Esophagus muscularis mucosa (tissue), 4 donors: ENCODE measurements at regions not wholly inside any gene's neighbourhood (a gene's known extent, or its start where the extent isn't known, plus 50 kb on each side); places are given as distances from the start of the nearest gene placed in this dataset.
A peak's percentile ranks its signal among the peaks of the same experiment; 100 is the strongest.

Source experiments
- DNase-seq: peaks from one replicate; pipeline ENCODE4 v3.0.0-alpha.2; 2017; ENCODE audit errors: extremely low spot score
- H3K27ac ChIP-seq, 4 donors: fragments of 200-600 bp; sonication (generic); replicated peaks in 1 of 4; 1 replicate in 3 of 4; 2 replicates in 1 of 4; pipeline ENCODE4 v1.5.1; 2016 to 2019; ENCODE audit warnings: mild to moderate bottlenecking in 1 of 4
- H3K27me3 ChIP-seq, 4 donors: fragments of 200-600 bp; sonication (generic); one replicate each; pipeline versions ENCODE4 v1.5.1 to v1.6.0; 2016 to 2019
- H3K36me3 ChIP-seq, 4 donors: fragments of 200-600 bp; sonication (generic); one replicate each; pipeline ENCODE4 v1.5.1; 2016 to 2019
- H3K4me1 ChIP-seq, 4 donors: fragments of 200-600 bp; sonication (generic); one replicate each; pipeline ENCODE4 v1.5.1; 2016 to 2019
- H3K4me3 ChIP-seq, 4 donors: fragments of 200-600 bp; sonication (generic); 1 replicate in 2 of 4; 2 replicates in 2 of 4; pipeline ENCODE4 v1.5.1; 2016 to 2019; ENCODE audit warnings: mild to moderate bottlenecking in 4 of 4, moderate library complexity in 1 of 4
- H3K9me3 ChIP-seq, 4 donors: fragments of 200-600 bp; sonication (generic); 1 replicate in 3 of 4; 2 replicates in 1 of 4; pipeline ENCODE4 v1.5.1; 2016 to 2019
- CTCF ChIP-seq, 3 experiments: fragments of 200-600 bp in 2 of 3; fragments of 450-650 bp in 1 of 3; sonication (generic) in 2 of 3; IDR thresholded peaks; one replicate each; pipeline ENCODE4 v1.5.1; 2017 to 2019; ENCODE audit warnings: antibody characterized with exemption in 3 of 3, mild to moderate bottlenecking in 2 of 3, moderate library complexity in 1 of 3
- EP300 ChIP-seq: sonication (generic); formaldehyde crosslinking; IDR thresholded peaks from one replicate; pipeline ENCODE4 v1.6.1; 2017; ENCODE audit warnings: antibody characterized with exemption
- POLR2A ChIP-seq: fragments of 450-650 bp; IDR thresholded peaks from one replicate; pipeline ENCODE4 v1.6.1; 2017; ENCODE audit warnings: antibody characterized with exemption, moderate library complexity, mild to moderate bottlenecking, low read depth
- POLR2AphosphoS5 ChIP-seq, 2 donors: sonication (generic); formaldehyde crosslinking; IDR thresholded peaks; one replicate each; pipeline ENCODE4 v1.6.1; 2017; ENCODE audit warnings: antibody characterized with exemption in 2 of 2
- WGBS: methylation state at CpG from one replicate; pipeline ENCODE4 v1.1.5; 2018; 5-methylcytosine and 5-hydroxymethylcytosine counted together
- intact Hi-C: fragments of 100-400 bp; cut with DNase I; formaldehyde crosslinking; loops from one replicate; pipeline ENCODE4 v1.15.1; 2023

GRCh38 chr5:152089644-152090043 is 165.0 kb upstream of the GLRA1 start:
- Histone ChIP-seq H3K9me3 (no peaks in the 10 kb centered on the region), H3K4me1 (peaks cover 0 to 2% (median 0%) of the 10 kb centered on the region in 4 donors), H3K4me3 (no peak overlapping the region), H3K27ac (no peak overlapping the region), H3K27me3 (no peaks in the 10 kb centered on the region), H3K36me3 (no peaks in the 10 kb centered on the region)
- intact Hi-C loops = no loop called here
- no peak for TF ChIP-seq EP300
- no peak for TF ChIP-seq POLR2AphosphoS5 (IDR thresholded peaks at IDR 0.05)
- no peak for TF ChIP-seq POLR2A
- no peak for TF ChIP-seq CTCF (IDR thresholded peaks at IDR 0.05)
- DNase-seq = no peak
- WGBS = 74% methylated on average over 2 of the region's 2 CpGs

- Histone ChIP-seq H3K36me3 (no peaks in the 10 kb centered on the region), H3K4me1 (peaks cover 0 to 6% (median 0%) of the 10 kb centered on the region in 4 donors), H3K4me3 (no peak overlapping the region), H3K27me3 (no peaks in the 10 kb centered on the region), H3K27ac (no peak overlapping the region), H3K9me3 (no peaks in the 10 kb centered on the region)
- TF ChIP-seq EP300 (no peak), POLR2A (no peak), POLR2AphosphoS5 (IDR thresholded peaks at IDR 0.05) (no peak), CTCF (IDR thresholded peaks at IDR 0.05) (no peak)
- intact Hi-C loops = no loop called here
- DNase-seq = peak; percentile 60
- 65% methylated on average over 3 of the region's 3 CpGs for WGBS
Measured at GRCh38 chr5:152086668-152087067, 162.0 kb upstream of the GLRA1 start.

GRCh38 chr5:152084476-152084875 is 159.8 kb upstream of the GLRA1 start:
- intact Hi-C loops = no loop called here
- Histone ChIP-seq H3K9me3 (no peaks in the 10 kb centered on the region), H3K4me1 (peaks cover 0 to 6% (median 0%) of the 10 kb centered on the region in 4 donors), H3K36me3 (no peaks in the 10 kb centered on the region), H3K27ac (peak overlapping the region in 1 of 4 donors; percentile 40), H3K27me3 (no peaks in the 10 kb centered on the region), H3K4me3 (no peak overlapping the region)
- WGBS = 57% methylated on average over 4 of the region's 4 CpGs
- TF ChIP-seq POLR2AphosphoS5 (IDR thresholded peaks at IDR 0.05) = peak; percentile 35 to 36
- no peak for TF ChIP-seq CTCF (IDR thresholded peaks at IDR 0.05)
- peak; percentile 77 for DNase-seq

- Histone ChIP-seq H3K4me1 (peaks cover 0 to 6% (median 0%) of the 10 kb centered on the region in 4 donors), H3K27ac (no peak overlapping the region), H3K27me3 (no peaks in the 10 kb centered on the region), H3K9me3 (no peaks in the 10 kb centered on the region), H3K4me3 (no peak overlapping the region), H3K36me3 (no peaks in the 10 kb centered on the region)
- peak; percentile 66 for DNase-seq
- no peak for TF ChIP-seq EP300
- no peak for TF ChIP-seq POLR2AphosphoS5 (IDR thresholded peaks at IDR 0.05)
- TF ChIP-seq CTCF (IDR thresholded peaks at IDR 0.05) = no peak
- no peak for TF ChIP-seq POLR2A
- WGBS = 37% methylated on average over 4 of the region's 4 CpGs
- intact Hi-C loops = no loop called here
Measured at GRCh38 chr5:152083231-152083630, 158.6 kb upstream of the GLRA1 start.

GRCh38 chr5:152072091-152072490 is 147.4 kb upstream of the GLRA1 start:
- no peak for TF ChIP-seq CTCF (IDR thresholded peaks at IDR 0.05)
- H3K36me3 ChIP-seq = no peaks in the 10 kb centered on the region
- no peaks in the 10 kb centered on the region for H3K9me3 ChIP-seq
- H3K4me1 ChIP-seq = no peaks in the 10 kb centered on the region
- no peaks in the 10 kb centered on the region for H3K27me3 ChIP-seq
- H3K27ac ChIP-seq = no peak overlapping the region
- intact Hi-C loops = no loop called here
- peak; percentile 45 for DNase-seq
- WGBS = 15% methylated on average over 2 of the region's 2 CpGs
- no peak overlapping the region for H3K4me3 ChIP-seq
